Left ventricle myocardium inferior (tissue), 1 donor: ENCODE measurements at regions not wholly inside any gene's neighbourhood (a gene's known extent, or its start where the extent isn't known, plus 50 kb on each side); places are given as distances from the start of the nearest gene placed in this dataset.

Experiments used
- DNase-seq: peaks from one replicate; pipeline ENCODE4 v3.0.0-alpha.2; 2020
- H3K27ac ChIP-seq: fragments of 200-600 bp; replicated peaks from 2 replicates; pipeline ENCODE4 v1.8.0; 2021
- H3K27me3 ChIP-seq: fragments of 200-600 bp; 2 replicates; pipeline ENCODE4 v1.8.0; 2021; ENCODE audit warnings: low read depth
- H3K36me3 ChIP-seq: fragments of 200-600 bp; 2 replicates; pipeline ENCODE4 v1.8.0; 2021
- H3K4me1 ChIP-seq: fragments of 200-600 bp; 2 replicates; pipeline ENCODE4 v1.8.0; 2021
- H3K4me3 ChIP-seq: fragments of 200-600 bp; 2 replicates; pipeline ENCODE4 v1.8.0; 2021; ENCODE audit warnings: mild to moderate bottlenecking, moderate library complexity
- H3K9me3 ChIP-seq: fragments of 200-600 bp; replicated peaks from 2 replicates; pipeline ENCODE4 v1.8.0; 2021
- CTCF ChIP-seq: fragments of 200-600 bp; IDR thresholded peaks from 2 replicates; pipeline ENCODE4 v1.8.0; 2021; ENCODE audit warnings: antibody characterized with exemption, mild to moderate bottlenecking, borderline replicate concordance
- intact Hi-C: fragments of 100-400 bp; cut with micrococcal nuclease; formaldehyde crosslinking; loops from one replicate; pipeline ENCODE4 v1.11.0; 2022
- donor health status: DM: no; HTN: yes; CAD: no; lungs with severe emphysema.

DNA sequence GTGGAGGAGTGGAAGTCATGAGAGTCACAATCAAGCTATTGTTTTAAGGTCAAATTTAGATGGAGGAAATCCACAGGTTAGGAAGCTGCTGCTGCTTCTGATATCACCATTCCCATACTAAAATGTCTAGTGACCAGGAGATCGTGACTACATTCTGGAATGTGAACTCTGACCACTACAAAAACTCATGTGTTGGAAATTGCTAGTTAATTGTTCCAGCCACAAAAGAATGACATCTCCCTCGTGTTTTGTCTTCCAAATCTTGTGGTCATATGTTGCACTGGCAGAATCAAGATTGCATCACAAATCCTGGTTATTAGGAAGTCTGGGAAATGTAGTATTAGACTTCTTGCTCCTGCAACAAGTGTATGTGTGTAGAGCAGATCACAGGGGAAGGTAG, 441.9 kb downstream of the CD109 start:
- Histone ChIP-seq H3K36me3 (no peaks in the 10 kb centered on the region), H3K4me3 (no peak overlapping the region), H3K27me3 (no peaks in the 10 kb centered on the region), H3K9me3 (peaks cover 26% of the 10 kb centered on the region), H3K4me1 (no peaks in the 10 kb centered on the region), H3K27ac (peak overlapping the region; percentile 68)
- DNase-seq: no peak
- no peak for TF ChIP-seq CTCF
- intact Hi-C loops: no loop called here

- Histone ChIP-seq H3K4me1 (no peaks in the 10 kb centered on the region), H3K9me3 (peaks cover 26% of the 10 kb centered on the region), H3K27me3 (no peaks in the 10 kb centered on the region), H3K27ac (no peak overlapping the region), H3K36me3 (no peaks in the 10 kb centered on the region), H3K4me3 (no peak overlapping the region)
- no peak for DNase-seq
- TF ChIP-seq CTCF: no peak
- intact Hi-C loops: no loop called here
Measured at GRCh38 chr6:74134327-74134726, 438.3 kb downstream of the CD109 start.

DNA sequence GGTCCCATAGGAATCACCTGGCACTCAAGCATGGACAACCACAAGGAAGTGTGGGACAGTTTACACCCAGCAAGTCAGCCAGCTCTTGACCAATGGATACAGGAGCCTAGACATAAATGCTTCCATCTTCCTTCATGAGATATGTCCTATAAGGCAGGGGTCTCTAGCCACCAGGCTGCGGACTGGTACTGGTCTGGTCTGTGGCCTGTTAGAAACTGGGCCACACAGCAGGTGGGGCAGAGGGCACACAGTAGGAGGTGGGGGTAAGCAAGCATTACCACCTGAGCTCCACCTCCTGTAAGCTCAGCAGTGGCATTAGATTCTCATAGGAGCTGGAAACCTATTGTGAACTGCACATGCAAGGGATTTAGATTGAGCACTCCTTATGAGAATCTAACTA, 437.1 kb downstream of the CD109 start:
- intact Hi-C loops: no loop called here
- Histone ChIP-seq H3K9me3 (peaks cover 26% of the 10 kb centered on the region), H3K27ac (no peak overlapping the region), H3K4me3 (no peak overlapping the region), H3K4me1 (no peaks in the 10 kb centered on the region), H3K36me3 (no peaks in the 10 kb centered on the region), H3K27me3 (no peaks in the 10 kb centered on the region)
- TF ChIP-seq CTCF: no peak
- DNase-seq: no peak

- no peaks in the 10 kb centered on the region for H3K4me1 ChIP-seq
- no peak overlapping the region for H3K4me3 ChIP-seq
- intact Hi-C loops: no loop called here
- DNase-seq: no peak
- peaks cover 12% of the 10 kb centered on the region for H3K9me3 ChIP-seq
- TF ChIP-seq CTCF: no peak
- no peaks in the 10 kb centered on the region for H3K27me3 ChIP-seq
- no peak overlapping the region for H3K27ac ChIP-seq
- H3K36me3 ChIP-seq: no peaks in the 10 kb centered on the region
Measured at GRCh38 chr6:74130641-74131040, 434.6 kb downstream of the CD109 start.

- no peaks in the 10 kb centered on the region for H3K36me3 ChIP-seq
- H3K4me3 ChIP-seq: no peak overlapping the region
- DNase-seq: no peak
- TF ChIP-seq CTCF: no peak
- intact Hi-C loops: no loop called here
- peaks cover 3% of the 10 kb centered on the region for H3K4me1 ChIP-seq
- no peaks in the 10 kb centered on the region for H3K27me3 ChIP-seq
- H3K9me3 ChIP-seq: no peaks in the 10 kb centered on the region
- no peak overlapping the region for H3K27ac ChIP-seq
Measured at GRCh38 chr6:74128536-74128935, 432.5 kb downstream of the CD109 start.

- DNase-seq: no peak
- H3K4me1 ChIP-seq: no peaks in the 10 kb centered on the region
- H3K27me3 ChIP-seq: no peaks in the 10 kb centered on the region
- TF ChIP-seq CTCF: no peak
- peaks cover 6% of the 10 kb centered on the region for H3K9me3 ChIP-seq
- intact Hi-C loops: no loop called here
- no peak overlapping the region for H3K27ac ChIP-seq
- no peak overlapping the region for H3K4me3 ChIP-seq
- no peaks in the 10 kb centered on the region for H3K36me3 ChIP-seq
Measured at GRCh38 chr6:74117113-74117512, 421.1 kb downstream of the CD109 start.
